CD4-positive, CD25-positive, alpha-beta regulatory T cell (primary cell): ENCODE measurements at regions not wholly inside any gene's neighbourhood (a gene's known extent, or its start where the extent isn't known, plus 50 kb on each side); places are given as distances from the start of the nearest gene placed in this dataset.

Experiments used
- ATAC-seq, 2 donors: fragments of 150-1000 bp; cut with Tn5 transposase; one replicate each; pipeline ENCODE4 v1.10.0; 2021; ENCODE audit warnings: low read depth in 2 of 2, moderate number of reproducible peaks in 2 of 2, moderate library complexity in 1 of 2
- DNase-seq, 3 donors: peaks; one replicate each; pipeline versions ENCODE4 v3.0.0 to v3.0.0-alpha.2; 2012 to 2022; ENCODE audit warnings: mixed read lengths in 1 of 3
- H3K27ac ChIP-seq: one replicate; pipeline ENCODE4 v1.7.0; 2013; ENCODE audit warnings: mild to moderate bottlenecking, low read length; ENCODE audit not compliant: insufficient read depth, poor library complexity, severe bottlenecking
- H3K27me3 ChIP-seq: one replicate; pipeline ENCODE4 v1.7.0; 2013; ENCODE audit warnings: low read length; ENCODE audit not compliant: control insufficient read depth, insufficient read depth
- H3K36me3 ChIP-seq: one replicate; pipeline ENCODE4 v1.7.0; 2013; ENCODE audit warnings: mild to moderate bottlenecking, low read length, moderate library complexity; ENCODE audit not compliant: control insufficient read depth, insufficient read depth
- H3K4me1 ChIP-seq: 2 replicates; pipeline ENCODE4 v1.7.0; 2013; ENCODE audit warnings: mild to moderate bottlenecking, low read length; ENCODE audit not compliant: insufficient read depth, control insufficient read depth, poor library complexity, severe bottlenecking
- H3K4me3 ChIP-seq: one replicate; pipeline ENCODE4 v1.7.0; 2013; ENCODE audit warnings: low read depth, mild to moderate bottlenecking, low read length, moderate library complexity
- H3K9me3 ChIP-seq, 2 experiments: 1 replicate in 1 of 2; 2 replicates in 1 of 2; pipeline ENCODE4 v1.7.0; 2013; ENCODE audit warnings: low read length in 2 of 2, mild to moderate bottlenecking in 1 of 2, moderate library complexity in 1 of 2; ENCODE audit not compliant: control insufficient read depth in 2 of 2
- H3K27ac Mint-ChIP-seq, 3 donors: one replicate each; pipeline ENCODE4 v1.8.0; 2020 to 2022; ENCODE audit warnings: mild to moderate bottlenecking in 3 of 3, mixed read lengths in 3 of 3, moderate library complexity in 2 of 3
- H3K27me3 Mint-ChIP-seq: one replicate; pipeline ENCODE4 v1.8.0; 2022; ENCODE audit warnings: mild to moderate bottlenecking, mixed read lengths
- H3K36me3 Mint-ChIP-seq: one replicate; pipeline ENCODE4 v1.8.0; 2020; ENCODE audit warnings: mixed read lengths
- H3K4me1 Mint-ChIP-seq, 4 donors: one replicate each; pipeline ENCODE4 v1.8.0; 2020 to 2022; ENCODE audit warnings: mixed read lengths in 4 of 4, mild to moderate bottlenecking in 1 of 4
- H3K4me3 Mint-ChIP-seq, 4 donors: one replicate each; pipeline ENCODE4 v1.8.0; 2020 to 2022; ENCODE audit warnings: mild to moderate bottlenecking in 4 of 4, mixed read lengths in 4 of 4, moderate library complexity in 3 of 4
- H3K9me3 Mint-ChIP-seq, 7 donors: one replicate each; pipeline ENCODE4 v1.8.0; 2020 to 2022; ENCODE audit warnings: mixed read lengths in 7 of 7, mild to moderate bottlenecking in 3 of 7, moderate library complexity in 2 of 7

- ATAC-seq: no peak
- Histone ChIP-seq H3K9me3 (no peaks in the 10 kb centered on the region), H3K4me3 (no peak overlapping the region), H3K27me3 (no peaks in the 10 kb centered on the region), H3K4me1 (no peaks in the 10 kb centered on the region), H3K27ac (no peak overlapping the region), H3K36me3 (no peaks in the 10 kb centered on the region)
- Mint-ChIP-seq H3K27me3 (no peaks in the 10 kb centered on the region), H3K4me3 (no peak overlapping the region), H3K9me3 (peaks cover 0 to 10% (median 1%) of the 10 kb centered on the region in 7 donors), H3K4me1 (no peaks in the 10 kb centered on the region), H3K27ac (no peak overlapping the region), H3K36me3 (no peaks in the 10 kb centered on the region)
- DNase-seq: no peak
These were observed 564.8 kb downstream of the ACTL7B start for GRCh38 chr9:108290839-108291585.

DNA sequence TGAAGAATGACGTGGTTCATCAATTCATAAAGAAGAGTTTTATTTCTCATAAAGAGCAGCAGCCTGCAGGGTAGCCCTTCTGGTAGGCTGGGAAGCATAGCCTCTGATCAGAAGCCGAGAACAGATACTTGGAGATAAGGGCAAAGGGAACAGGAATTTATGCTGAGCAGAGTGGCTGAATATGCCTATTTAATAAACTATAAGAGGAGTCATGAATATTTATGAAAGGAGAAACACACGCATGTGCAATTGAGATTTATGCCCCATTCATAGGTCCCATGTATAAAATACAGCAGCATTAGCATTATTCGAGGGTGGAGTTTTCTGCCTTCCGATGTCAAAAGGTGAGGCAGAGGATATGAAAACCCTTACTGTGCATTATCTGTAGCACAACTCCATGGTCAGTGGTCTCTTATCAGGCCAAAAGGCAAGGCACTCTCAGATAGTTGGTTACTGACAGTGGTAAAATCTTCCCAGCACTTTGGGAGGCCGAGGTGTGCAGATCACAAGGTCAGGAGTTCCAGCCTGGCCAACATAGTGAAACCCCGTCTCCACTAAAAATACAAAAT is 569.1 kb downstream of the ACTL7B start:
- Mint-ChIP-seq H3K27me3 (no peaks in the 10 kb centered on the region), H3K4me3 (no peak overlapping the region), H3K27ac (no peak overlapping the region), H3K9me3 (peaks cover 0 to 5% (median 1%) of the 10 kb centered on the region in 7 donors), H3K36me3 (no peaks in the 10 kb centered on the region), H3K4me1 (no peaks in the 10 kb centered on the region)
- no peak overlapping the region for H3K27ac ChIP-seq
- H3K4me3 ChIP-seq: no peak overlapping the region
- DNase-seq (no peak), ATAC-seq (no peak)
- H3K9me3 ChIP-seq: no peaks in the 10 kb centered on the region
- H3K36me3 ChIP-seq: no peaks in the 10 kb centered on the region
- no peaks in the 10 kb centered on the region for H3K4me1 ChIP-seq
- no peaks in the 10 kb centered on the region for H3K27me3 ChIP-seq

DNA sequence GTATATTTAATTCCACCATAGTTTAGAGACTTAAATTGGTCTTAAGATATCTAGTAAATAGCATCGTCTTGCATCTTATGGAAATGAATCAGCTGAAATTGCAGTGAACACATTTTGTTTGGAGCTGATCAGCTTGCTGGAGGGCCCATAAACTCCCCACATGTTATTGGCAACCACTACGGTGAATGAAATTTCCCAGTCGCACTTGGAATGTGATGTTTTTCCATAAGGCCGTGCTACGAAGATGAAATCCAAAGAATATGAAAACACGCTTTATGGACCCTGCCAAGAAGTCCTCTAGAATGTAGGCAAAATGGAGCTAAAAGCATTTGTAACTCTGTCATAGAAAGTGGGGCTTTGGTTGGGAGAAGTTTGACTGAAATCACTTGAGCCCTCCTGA is 572.1 kb downstream of the ACTL7B start:
- Histone ChIP-seq H3K27me3 (no peaks in the 10 kb centered on the region), H3K36me3 (no peaks in the 10 kb centered on the region), H3K27ac (no peak overlapping the region), H3K9me3 (no peaks in the 10 kb centered on the region), H3K4me3 (no peak overlapping the region), H3K4me1 (no peaks in the 10 kb centered on the region)
- no peaks in the 10 kb centered on the region for H3K27me3 Mint-ChIP-seq
- H3K4me3 Mint-ChIP-seq: no peak overlapping the region
- no peaks in the 10 kb centered on the region for H3K36me3 Mint-ChIP-seq
- no peak overlapping the region for H3K27ac Mint-ChIP-seq
- no peaks in the 10 kb centered on the region for H3K4me1 Mint-ChIP-seq
- H3K9me3 Mint-ChIP-seq: peaks cover 0 to 6% (median 3%) of the 10 kb centered on the region in 7 donors
- ATAC-seq (no peak), DNase-seq (no peak)

- Histone ChIP-seq H3K27ac (no peak overlapping the region), H3K36me3 (no peaks in the 10 kb centered on the region), H3K4me1 (no peaks in the 10 kb centered on the region), H3K4me3 (no peak overlapping the region), H3K9me3 (no peaks in the 10 kb centered on the region), H3K27me3 (no peaks in the 10 kb centered on the region)
- no peak for ATAC-seq
- Mint-ChIP-seq H3K27ac (no peak overlapping the region), H3K4me1 (no peaks in the 10 kb centered on the region), H3K36me3 (no peaks in the 10 kb centered on the region), H3K9me3 (peaks cover 0 to 6% (median 2%) of the 10 kb centered on the region in 7 donors), H3K27me3 (no peaks in the 10 kb centered on the region), H3K4me3 (no peak overlapping the region)
- DNase-seq: no peak
These were observed 572.9 kb downstream of the ACTL7B start for GRCh38 chr9:108282872-108283271.

- no peaks in the 10 kb centered on the region for H3K36me3 ChIP-seq
- Mint-ChIP-seq H3K4me3 (no peak overlapping the region), H3K9me3 (peaks cover 0 to 6% (median 2%) of the 10 kb centered on the region in 7 donors), H3K27me3 (no peaks in the 10 kb centered on the region), H3K36me3 (no peaks in the 10 kb centered on the region), H3K27ac (no peak overlapping the region), H3K4me1 (no peaks in the 10 kb centered on the region)
- ATAC-seq (no peak), DNase-seq (no peak)
- no peaks in the 10 kb centered on the region for H3K4me1 ChIP-seq
- H3K9me3 ChIP-seq: no peaks in the 10 kb centered on the region
- no peak overlapping the region for H3K4me3 ChIP-seq
- H3K27me3 ChIP-seq: no peaks in the 10 kb centered on the region
- H3K27ac ChIP-seq: no peak overlapping the region
These were observed 574.1 kb downstream of the ACTL7B start for GRCh38 chr9:108281696-108282095.

- no peak overlapping the region for H3K27ac Mint-ChIP-seq
- H3K4me1 ChIP-seq: no peaks in the 10 kb centered on the region
- H3K27me3 ChIP-seq: no peaks in the 10 kb centered on the region
- no peak overlapping the region for H3K4me3 ChIP-seq
- no peak overlapping the region for H3K4me3 Mint-ChIP-seq
- H3K36me3 Mint-ChIP-seq: no peaks in the 10 kb centered on the region
- no peaks in the 10 kb centered on the region for H3K27me3 Mint-ChIP-seq
- no peaks in the 10 kb centered on the region for H3K4me1 Mint-ChIP-seq
- DNase-seq: no peak
- ATAC-seq: no peak
- no peak overlapping the region for H3K27ac ChIP-seq
- H3K9me3 ChIP-seq: no peaks in the 10 kb centered on the region
- peaks cover 0 to 13% (median 3%) of the 10 kb centered on the region in 7 donors for H3K9me3 Mint-ChIP-seq
- no peaks in the 10 kb centered on the region for H3K36me3 ChIP-seq
These were observed 577.4 kb downstream of the ACTL7B start for GRCh38 chr9:108278341-108278740.

GRCh38 chr9:108277216-108277615 is 578.6 kb downstream of the ACTL7B start:
- DNase-seq: no peak
- Mint-ChIP-seq H3K36me3 (no peaks in the 10 kb centered on the region), H3K9me3 (peaks cover 0 to 13% (median 3%) of the 10 kb centered on the region in 7 donors), H3K27ac (no peak overlapping the region), H3K27me3 (no peaks in the 10 kb centered on the region), H3K4me3 (no peak overlapping the region), H3K4me1 (no peaks in the 10 kb centered on the region)
- H3K4me1 ChIP-seq: no peaks in the 10 kb centered on the region
- no peaks in the 10 kb centered on the region for H3K36me3 ChIP-seq
- H3K27me3 ChIP-seq: no peaks in the 10 kb centered on the region
- no peaks in the 10 kb centered on the region for H3K9me3 ChIP-seq
- H3K4me3 ChIP-seq: no peak overlapping the region
- no peak overlapping the region for H3K27ac ChIP-seq
- ATAC-seq: no peak

DNA sequence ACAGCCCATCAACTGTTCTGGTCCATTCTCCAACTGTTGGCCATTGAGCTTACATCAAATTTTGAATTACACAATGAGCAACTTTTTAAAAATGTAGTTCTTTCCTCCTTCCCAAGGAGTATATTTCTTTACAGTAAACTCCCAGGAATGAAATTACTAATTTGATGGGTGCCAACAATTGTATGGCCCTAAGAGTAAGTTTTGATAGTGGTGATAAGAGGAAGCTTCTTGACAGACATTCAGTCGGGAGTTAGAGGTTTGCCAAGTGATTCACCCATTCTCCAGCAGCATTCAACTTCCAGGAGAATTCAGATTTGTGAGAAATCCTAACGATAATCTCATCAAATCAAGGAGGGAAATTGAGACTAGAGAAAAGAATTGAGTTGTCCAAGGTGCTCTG is 579.9 kb downstream of the ACTL7B start:
- no peaks in the 10 kb centered on the region for H3K27me3 Mint-ChIP-seq
- H3K9me3 Mint-ChIP-seq: peaks cover 0 to 13% (median 3%) of the 10 kb centered on the region in 7 donors
- ATAC-seq (no peak), DNase-seq (no peak)
- H3K36me3 ChIP-seq: no peaks in the 10 kb centered on the region
- H3K27me3 ChIP-seq: no peaks in the 10 kb centered on the region
- H3K27ac ChIP-seq: no peak overlapping the region
- H3K9me3 ChIP-seq: no peaks in the 10 kb centered on the region
- H3K4me3 ChIP-seq: no peak overlapping the region
- H3K4me1 ChIP-seq: no peaks in the 10 kb centered on the region
- H3K4me1 Mint-ChIP-seq: no peaks in the 10 kb centered on the region
- H3K36me3 Mint-ChIP-seq: no peaks in the 10 kb centered on the region
- H3K27ac Mint-ChIP-seq: no peak overlapping the region
- no peak overlapping the region for H3K4me3 Mint-ChIP-seq
